OCI-LY7 (cell line): ENCODE measurements at regions not wholly inside any gene's neighbourhood (a gene's known extent, or its start where the extent isn't known, plus 50 kb on each side); places are given as distances from the start of the nearest gene placed in this dataset.
"Not testable (repeated sequence)": the region's sequence is repeated elsewhere in the genome, so short reads cannot be mapped to it uniquely, and the experiment has no call there.

Source experiments
- BruUV-seq: library from RNA; stranded (reverse); fragments of 400-500 nt; replicated peaks from 2 replicates; lab custom pipeline; 2021; lab: Mats Ljungman, UMichigan
- CTCF ChIA-PET: fragments of 300-600 bp; sonication (Branson Sonifier 250); formaldehyde crosslinking; loops from one replicate; lab custom pipeline; 2022; ENCODE audit warnings: antibody characterized with exemption; ENCODE audit not compliant: unreplicated experiment; lab: Charles Lee
- POLR2A ChIA-PET: fragments of 300-600 bp; sonication (Branson Sonifier 250); formaldehyde crosslinking; loops from one replicate; lab custom pipeline; 2022; ENCODE audit warnings: antibody characterized with exemption; lab: Charles Lee
- DNase-seq: peaks from one replicate; pipeline ENCODE4 v3.0.0-alpha.2; 2015; ENCODE audit warnings: low spot score
- H2AFZ ChIP-seq: fragments of 200-600 bp; sonication (generic), shearing (Covaris generic); 2 replicates; pipeline ENCODE4 v1.6.1; 2014; ENCODE audit warnings: mild to moderate bottlenecking, antibody characterized with exemption, low read length, moderate library complexity
- H3K27ac ChIP-seq: fragments of 200-600 bp; sonication (generic); 2 replicates; pipeline ENCODE4 v1.5.1; 2014; ENCODE audit warnings: mixed run types, low read depth, mild to moderate bottlenecking, moderate library complexity, low read length, inconsistent platforms; ENCODE audit not compliant: poor library complexity, severe bottlenecking
- H3K36me3 ChIP-seq: fragments of 200-600 bp; sonication (generic); 2 replicates; pipeline ENCODE4 v1.6.1; 2014; ENCODE audit warnings: mild to moderate bottlenecking, antibody characterized with exemption, low read length, moderate library complexity, mixed read lengths; ENCODE audit not compliant: insufficient read depth
- H3K4me1 ChIP-seq: fragments of 200-600 bp; sonication (generic); 2 replicates; pipeline ENCODE4 v1.5.1; 2014; ENCODE audit warnings: mild to moderate bottlenecking, low read length; ENCODE audit not compliant: insufficient read depth, poor library complexity, severe bottlenecking
- H3K4me2 ChIP-seq: fragments of 200-600 bp; sonication (generic); 2 replicates; pipeline ENCODE4 v1.6.1; 2014; ENCODE audit warnings: mild to moderate bottlenecking, low read length
- H3K4me3 ChIP-seq: fragments of 200-600 bp; sonication (generic); 2 replicates; pipeline ENCODE4 v1.5.1; 2014; ENCODE audit warnings: mild to moderate bottlenecking, low read depth, low read length; ENCODE audit not compliant: poor library complexity, severe bottlenecking
- H3K79me2 ChIP-seq: fragments of 200-600 bp; sonication (generic); 2 replicates; pipeline ENCODE4 v1.6.1; 2016; ENCODE audit warnings: low read depth, mild to moderate bottlenecking, low read length, moderate library complexity, mixed read lengths; ENCODE audit not compliant: insufficient read depth
- H3K9me2 ChIP-seq: fragments of 200-600 bp; sonication (generic); 2 replicates; pipeline ENCODE4 v1.6.1; 2016; ENCODE audit warnings: mild to moderate bottlenecking, low read length, mixed read lengths; ENCODE audit not compliant: insufficient read depth
- H3K9me3 ChIP-seq: fragments of 200-600 bp; sonication (generic); 2 replicates; pipeline ENCODE4 v1.6.1; 2014; ENCODE audit warnings: mild to moderate bottlenecking, mixed run types, low read length, mixed read lengths
- H4K20me1 ChIP-seq: fragments of 200-600 bp; sonication (generic); 2 replicates; pipeline ENCODE4 v1.6.1; 2014; ENCODE audit warnings: mild to moderate bottlenecking, antibody characterized with exemption, low read length, moderate library complexity, mixed read lengths; ENCODE audit not compliant: insufficient read depth
- intact Hi-C: fragments of 100-400 bp; cut with micrococcal nuclease; formaldehyde crosslinking; loops from one replicate; pipeline ENCODE4 v1.10.0; 2022; ENCODE audit not compliant: unreplicated experiment

- intact Hi-C loops, H2AFZ ChIP-seq, H4K20me1 ChIP-seq, CTCF ChIA-PET, H3K79me2 ChIP-seq, H3K36me3 ChIP-seq, H3K4me2 ChIP-seq, H3K9me3 ChIP-seq, BruUV-seq, H3K27ac ChIP-seq, H3K9me2 ChIP-seq, H3K4me3 ChIP-seq, DNase-seq, H3K4me1 ChIP-seq: not testable (repeated sequence)
- POLR2A ChIA-PET: interaction anchor here (0.5 to 0.6 kb wide), 2 partner anchors 235 to 848 kb away, joined by 3 read pairs; no protein-coding TSS in a partner anchor
Observed at GRCh38 chr15:84120903-84121302, 114.7 kb upstream of the GOLGA6L4 start.

DNA sequence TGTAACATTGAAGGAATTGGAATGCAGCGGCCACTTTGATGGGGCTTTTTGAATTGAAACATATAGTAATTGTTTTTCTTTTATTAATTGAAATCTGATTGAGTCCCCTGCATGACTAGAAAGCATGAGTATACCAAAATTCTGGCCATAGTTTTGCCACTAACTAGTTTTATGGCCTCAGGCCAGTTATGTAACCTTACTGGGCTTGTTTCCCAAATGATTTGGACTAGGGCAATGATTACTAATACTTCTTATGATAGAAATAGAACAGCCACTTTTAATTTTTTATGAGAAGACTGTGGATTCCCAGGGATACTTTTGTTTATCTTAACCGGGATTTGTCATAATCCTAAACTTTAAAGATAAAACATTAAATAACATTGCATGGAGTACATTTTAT lies 106.9 kb upstream of the GOLGA6L4 start:
- H3K9me2 ChIP-seq, H3K79me2 ChIP-seq, H3K36me3 ChIP-seq, H3K4me3 ChIP-seq, H3K4me1 ChIP-seq, BruUV-seq, DNase-seq, CTCF ChIA-PET, intact Hi-C loops, POLR2A ChIA-PET, H2AFZ ChIP-seq, H3K9me3 ChIP-seq, H3K27ac ChIP-seq, H4K20me1 ChIP-seq, H3K4me2 ChIP-seq: not testable (repeated sequence)

DNA sequence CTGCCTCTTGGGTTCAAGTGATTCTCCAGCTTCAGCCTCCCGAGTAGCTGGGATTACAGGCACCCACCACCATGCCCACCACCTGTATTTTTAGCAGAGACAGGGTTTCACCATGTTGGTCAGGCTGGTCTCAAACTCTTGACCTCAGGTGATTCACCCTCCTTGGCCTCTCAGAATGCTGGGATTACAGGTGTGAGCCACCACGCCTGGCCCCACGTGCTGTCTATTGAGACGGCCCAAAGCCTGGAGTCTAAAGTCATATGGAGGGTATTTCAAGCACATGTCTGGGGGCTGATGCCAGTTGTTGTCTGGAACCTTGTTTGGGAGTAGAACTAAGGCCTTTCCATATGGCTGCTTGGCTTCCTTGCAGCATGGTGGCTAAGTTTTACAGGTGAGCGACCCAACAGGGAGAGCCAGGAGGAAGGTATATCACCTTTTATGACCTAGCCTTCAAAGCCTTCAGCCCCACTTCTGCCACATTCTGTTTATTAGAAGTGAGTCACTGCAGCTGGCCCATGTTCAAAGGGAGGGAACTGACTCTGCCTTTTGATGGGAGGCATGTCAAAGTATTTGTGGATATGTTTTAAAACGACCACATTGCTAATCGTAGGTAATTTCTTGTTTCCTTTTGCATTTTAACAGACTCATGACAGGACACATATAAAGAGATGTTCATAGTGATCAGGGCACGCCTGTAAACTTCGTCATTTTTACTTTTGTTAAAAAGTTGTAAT lies 105.3 kb upstream of the GOLGA6L4 start:
- POLR2A ChIA-PET, H3K9me3 ChIP-seq, H3K36me3 ChIP-seq, H3K79me2 ChIP-seq, CTCF ChIA-PET, H3K9me2 ChIP-seq, H2AFZ ChIP-seq, H3K4me2 ChIP-seq, H4K20me1 ChIP-seq, H3K4me1 ChIP-seq, DNase-seq, BruUV-seq, H3K4me3 ChIP-seq, intact Hi-C loops, H3K27ac ChIP-seq: not testable (repeated sequence)

GRCh38 chr15:84135931-84136456 lies 99.6 kb upstream of the GOLGA6L4 start:
- POLR2A ChIA-PET, H3K4me2 ChIP-seq, H3K27ac ChIP-seq, H4K20me1 ChIP-seq, H3K4me1 ChIP-seq, H3K9me3 ChIP-seq, BruUV-seq, H3K79me2 ChIP-seq, H2AFZ ChIP-seq, intact Hi-C loops, H3K36me3 ChIP-seq, H3K9me2 ChIP-seq, CTCF ChIA-PET, DNase-seq, H3K4me3 ChIP-seq: not testable (repeated sequence)
